ENCODE measurements at regions not wholly inside any gene's neighbourhood (a gene's known extent, or its start where the extent isn't known, plus 50 kb on each side); places are given as distances from the start of the nearest gene placed in this dataset.
"Not testable (repeated sequence)": the region's sequence is repeated elsewhere in the genome, so short reads cannot be mapped to it uniquely, and the experiment has no call there.

DNA sequence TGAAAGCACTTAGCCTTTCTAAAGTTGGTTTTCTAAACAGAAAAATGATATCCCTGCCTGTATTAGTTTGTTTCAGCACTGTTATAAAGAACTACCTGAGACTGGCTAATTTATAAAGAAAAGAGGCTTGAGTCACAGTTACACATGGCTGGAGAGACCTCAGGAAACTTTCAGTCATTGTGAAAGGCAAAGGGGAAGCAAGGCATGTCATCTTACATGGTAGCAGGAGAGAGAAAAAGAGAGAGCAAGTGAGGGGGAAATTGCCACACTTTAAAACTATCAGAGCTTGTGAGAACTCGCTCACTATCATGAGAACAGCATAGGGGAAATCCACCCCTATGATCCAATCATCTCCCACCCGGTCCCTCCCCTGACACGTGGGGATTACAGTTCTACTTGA, 64.9 kb downstream of the FAM170A start:
- no peak for DNase-seq

DNA sequence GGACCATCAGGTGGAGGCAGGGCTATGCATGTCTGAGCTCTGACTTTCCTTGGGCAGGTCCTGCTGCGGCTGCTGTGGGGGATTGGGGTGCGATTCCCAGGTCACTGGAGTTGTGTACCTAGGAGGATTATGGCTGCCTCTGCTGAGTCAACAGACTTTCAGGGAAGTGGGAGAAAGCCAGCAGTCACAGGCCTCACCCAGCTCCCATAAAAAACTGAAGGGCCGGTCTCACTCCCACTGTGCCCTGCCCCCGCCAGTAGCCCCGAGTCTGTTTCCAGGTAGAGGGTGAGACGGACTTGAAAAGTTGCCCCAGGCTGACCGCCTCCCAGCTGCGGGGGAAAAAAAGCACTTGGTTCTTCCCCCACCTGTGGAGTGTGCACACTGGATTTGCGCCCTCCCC, 76.7 kb downstream of the FAM170A start:
- no peak for DNase-seq

DNA sequence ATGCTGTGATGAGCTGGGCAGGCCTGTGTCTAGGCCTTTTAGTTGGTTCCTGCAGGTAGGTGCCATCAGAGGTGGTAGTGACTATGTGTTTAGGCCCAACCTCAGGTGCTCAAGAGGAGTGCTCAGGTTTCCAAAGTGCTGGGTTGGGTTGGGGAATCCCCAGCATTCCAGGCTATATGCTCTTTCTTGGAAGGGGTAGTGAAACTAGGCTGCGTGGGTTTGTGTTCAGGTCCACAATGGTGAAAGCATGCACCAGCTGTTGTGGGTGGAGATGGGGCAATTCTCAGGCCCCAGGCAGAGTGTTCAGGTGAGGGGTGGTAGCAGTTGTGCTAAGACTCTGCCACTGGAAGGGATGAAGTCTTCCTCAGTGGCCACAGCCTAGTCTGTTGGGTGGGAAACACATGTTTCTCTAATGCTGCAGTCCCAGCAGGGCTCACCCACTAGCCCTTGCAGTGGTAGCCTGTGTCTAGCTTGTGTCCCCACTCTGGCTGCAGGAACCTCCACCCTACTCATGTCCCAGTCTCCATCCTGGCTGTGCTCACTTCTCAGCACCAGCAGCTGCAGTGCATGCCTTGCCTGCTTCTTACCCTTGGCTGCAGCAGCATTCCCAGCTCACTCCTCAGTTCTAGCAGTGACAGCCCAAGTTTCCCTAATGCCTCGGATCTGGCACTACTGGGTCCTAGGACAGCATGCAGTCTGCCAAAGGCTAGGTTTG, 78.9 kb downstream of the FAM170A start:
- no peak for DNase-seq

DNA sequence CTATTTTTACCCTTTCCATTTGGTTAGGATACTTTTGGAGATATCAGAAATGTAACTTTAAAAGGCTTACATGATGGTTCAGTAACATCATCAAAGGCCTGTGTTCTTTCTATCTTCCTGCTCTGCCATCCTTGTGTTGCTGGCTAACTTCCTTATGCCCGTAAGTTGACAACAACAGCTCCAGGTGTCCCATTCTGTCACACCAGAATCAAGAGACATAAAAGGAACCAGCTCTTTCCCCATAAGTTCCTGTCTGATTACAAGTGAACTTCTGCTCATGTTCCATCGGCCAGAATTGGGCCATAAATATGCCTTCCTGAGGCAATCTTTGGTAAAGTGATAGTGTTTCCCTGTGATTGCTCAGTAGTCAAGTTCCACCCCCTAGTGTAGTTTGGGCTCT, 92.4 kb downstream of the FAM170A start:
- no peak for DNase-seq

DNA sequence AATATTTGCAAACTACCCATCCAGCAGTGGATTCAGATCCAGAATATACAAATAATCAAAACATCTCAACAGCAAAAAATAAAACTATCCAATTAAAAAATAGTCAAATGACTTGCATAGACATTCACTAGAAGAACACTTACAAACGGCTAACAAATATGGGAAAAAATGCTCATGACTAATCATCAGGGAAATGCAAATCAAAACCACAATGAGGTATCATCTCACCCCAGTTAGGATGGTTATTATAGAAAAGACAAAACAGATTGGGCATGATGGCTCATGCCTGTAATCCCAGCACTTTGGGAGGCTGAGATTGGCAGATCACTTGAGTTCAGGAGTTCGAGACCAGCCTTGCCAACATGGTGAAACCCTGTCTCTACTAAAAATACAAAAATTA, 95.9 kb downstream of the FAM170A start:
- DNase-seq = not testable (repeated sequence)

DNA sequence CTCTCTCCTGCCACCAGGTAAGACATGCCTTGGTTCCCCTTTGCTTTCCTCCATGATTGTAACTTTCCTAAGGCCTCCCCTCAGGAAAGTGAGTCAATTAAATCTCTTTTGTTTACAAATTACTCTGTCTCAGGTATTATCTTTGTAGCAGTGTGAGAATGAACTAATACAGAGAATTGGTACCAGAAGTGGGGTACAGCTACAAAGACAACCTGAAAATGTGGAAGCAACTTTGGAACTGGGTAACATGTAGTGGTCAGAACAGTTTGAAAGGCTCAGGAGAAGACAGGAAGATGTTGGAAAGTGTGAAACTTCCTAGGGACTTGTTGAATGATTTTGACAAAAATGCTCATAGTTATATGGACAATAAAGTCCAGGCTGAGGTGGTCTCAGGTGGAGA, 97.2 kb downstream of the FAM170A start:
- no peak for DNase-seq

DNA sequence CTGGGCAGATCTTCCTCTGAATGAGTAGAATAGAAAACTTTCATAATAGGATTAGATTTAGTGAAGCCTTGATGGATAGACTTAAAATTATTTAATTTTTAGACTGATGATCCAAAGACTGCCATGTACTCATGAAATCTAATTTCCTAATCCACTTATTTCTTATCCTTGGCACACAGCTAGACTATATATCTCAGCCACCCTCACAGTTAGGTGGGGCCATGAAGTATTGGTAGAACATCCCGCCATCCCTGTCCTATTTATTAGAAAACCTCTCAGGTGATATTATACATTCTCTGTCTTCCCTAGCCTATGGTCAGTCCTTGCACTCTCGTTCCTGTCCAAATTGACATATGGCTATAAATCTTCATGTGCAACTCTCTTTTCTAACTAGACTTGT, 110.9 kb downstream of the FAM170A start:
- DNase-seq = no peak

DNA sequence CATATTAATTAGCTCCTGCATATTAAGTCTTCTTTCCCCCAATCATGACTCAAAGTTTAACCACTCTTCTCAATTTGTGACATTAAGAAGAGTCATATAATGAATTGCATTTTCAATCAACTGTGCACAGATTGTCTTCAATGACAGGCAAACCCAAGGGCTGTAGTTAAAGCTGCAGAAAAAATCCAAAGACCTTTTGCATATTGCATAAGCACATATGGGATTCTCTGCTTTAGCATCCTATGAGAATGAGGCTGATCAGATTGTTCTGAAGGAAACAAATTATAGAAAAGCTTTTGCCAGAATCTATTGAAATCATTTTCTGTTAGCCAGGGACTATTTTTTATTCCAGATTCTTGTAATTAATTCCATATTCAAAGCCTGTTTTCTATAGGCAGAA, 112.3 kb downstream of the FAM170A start:
- no peak for DNase-seq

DNA sequence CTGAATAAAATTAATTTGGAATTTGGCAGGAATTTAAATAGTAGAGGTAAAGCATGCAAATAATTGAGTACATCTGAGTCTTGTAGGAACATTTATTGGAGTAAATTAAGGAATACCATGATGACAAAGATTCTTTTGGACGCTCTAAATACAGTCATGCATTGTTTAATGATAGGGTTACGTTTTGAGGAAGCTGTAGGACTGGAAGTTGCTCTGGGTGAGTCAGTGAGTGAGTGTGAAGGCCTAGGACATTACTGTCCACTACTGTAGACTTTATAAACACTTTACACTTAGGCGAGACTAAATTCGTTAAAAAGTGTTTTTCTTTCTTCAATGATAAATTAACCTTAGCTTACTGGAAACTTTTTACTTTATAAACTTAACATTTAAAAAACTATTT, 113.0 kb downstream of the FAM170A start:
- no peak for DNase-seq

DNA sequence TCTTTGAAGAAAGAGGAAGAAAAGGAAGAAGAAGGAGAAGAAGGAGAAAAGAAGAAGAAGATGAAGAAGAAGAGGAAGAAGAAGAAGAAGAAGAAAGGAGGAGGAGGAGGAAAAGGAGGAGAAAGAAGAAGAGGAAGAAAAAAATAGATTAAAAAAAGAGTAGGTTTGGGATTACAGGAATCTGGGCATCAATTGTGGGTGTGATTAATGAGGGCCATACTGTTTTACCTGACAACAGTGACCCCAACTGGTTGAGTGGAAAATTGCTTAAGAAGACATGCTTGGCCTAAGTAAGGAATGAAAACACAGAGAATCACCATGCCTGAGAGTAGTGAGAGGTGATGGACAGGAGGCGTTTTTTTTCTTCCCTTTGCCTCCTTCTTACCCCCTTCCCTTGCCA, 114.6 kb downstream of the FAM170A start:
- DNase-seq = peak in 1 of 2 donors; percentile 39

DNA sequence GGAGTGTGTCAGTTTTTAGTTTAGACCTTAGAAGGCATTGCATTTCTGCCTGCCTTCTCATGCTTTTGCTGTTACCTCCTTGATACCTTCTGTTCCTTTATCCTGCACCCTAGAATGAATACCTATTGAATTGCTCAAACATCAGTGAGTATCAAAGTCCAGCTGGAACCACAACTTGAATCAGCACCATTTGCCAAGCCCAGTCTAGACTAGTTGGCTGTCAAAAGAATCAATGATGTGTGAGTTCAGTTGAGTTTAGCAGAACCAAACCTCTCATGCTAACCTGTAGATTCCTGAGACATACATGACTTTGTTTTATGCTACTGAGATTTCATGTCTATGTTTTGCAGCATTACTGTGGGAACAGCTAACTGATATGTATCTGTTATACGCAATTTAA, 116.6 kb downstream of the FAM170A start:
- no peak for DNase-seq

DNA sequence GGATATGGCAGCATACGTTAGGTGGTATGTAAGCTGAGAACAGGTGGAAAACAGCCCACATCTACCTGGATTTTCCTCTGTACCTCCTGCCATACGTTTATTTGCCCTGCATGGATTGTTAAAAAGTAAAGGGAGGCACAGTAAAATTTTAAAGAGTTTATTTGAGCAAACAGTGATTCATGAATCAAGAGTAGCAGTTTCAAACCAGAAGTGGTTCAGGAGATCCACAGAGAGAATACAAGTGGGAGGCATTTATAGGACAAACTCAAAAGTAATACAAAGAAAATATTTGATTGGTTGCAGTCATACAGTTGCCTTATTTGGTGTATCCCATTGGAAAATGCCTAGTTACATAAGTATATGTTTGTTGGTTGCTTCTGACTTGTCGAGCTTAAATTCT, 117.6 kb downstream of the FAM170A start:
- DNase-seq = no peak

DNA sequence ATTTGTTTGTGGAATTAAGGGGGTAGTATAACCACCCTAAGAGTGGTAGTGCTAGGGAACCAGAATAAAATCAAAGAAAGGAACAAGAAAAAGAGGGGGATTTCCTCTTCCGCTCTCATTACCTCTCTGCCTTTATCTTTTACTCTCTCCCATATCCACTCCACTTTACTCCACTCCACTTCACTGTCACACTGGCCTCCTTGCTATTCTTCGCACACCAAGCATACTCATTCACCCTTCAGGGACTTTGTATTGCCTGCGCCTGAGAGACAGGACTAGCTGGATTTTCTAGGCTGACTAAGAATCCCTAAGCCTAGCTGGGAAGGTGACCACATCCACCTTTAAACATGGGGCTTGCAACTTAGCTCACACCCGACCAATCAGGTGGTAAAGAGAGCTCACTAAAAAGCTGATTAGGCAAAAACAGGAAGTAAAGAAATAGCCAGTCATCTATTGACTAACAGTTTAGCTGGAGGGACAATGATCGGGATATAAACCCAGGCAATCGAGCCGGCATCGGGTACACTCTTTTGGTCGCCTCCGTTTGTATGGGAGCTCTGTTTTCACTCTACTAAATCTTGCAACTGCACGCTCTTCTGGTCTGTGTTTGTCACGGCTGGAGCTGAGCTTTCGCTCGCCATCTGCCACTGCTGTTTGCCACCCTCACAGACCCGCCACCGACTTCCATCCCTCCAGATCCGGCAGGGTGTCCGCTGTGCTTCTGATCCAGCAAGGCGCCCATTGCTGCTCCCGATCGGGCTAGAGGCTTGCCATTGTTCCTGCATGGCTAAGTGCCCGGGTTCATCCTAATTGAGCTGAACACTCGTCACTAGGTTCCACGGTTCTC, 121.8 kb downstream of the FAM170A start:
- DNase-seq = no peak

DNA sequence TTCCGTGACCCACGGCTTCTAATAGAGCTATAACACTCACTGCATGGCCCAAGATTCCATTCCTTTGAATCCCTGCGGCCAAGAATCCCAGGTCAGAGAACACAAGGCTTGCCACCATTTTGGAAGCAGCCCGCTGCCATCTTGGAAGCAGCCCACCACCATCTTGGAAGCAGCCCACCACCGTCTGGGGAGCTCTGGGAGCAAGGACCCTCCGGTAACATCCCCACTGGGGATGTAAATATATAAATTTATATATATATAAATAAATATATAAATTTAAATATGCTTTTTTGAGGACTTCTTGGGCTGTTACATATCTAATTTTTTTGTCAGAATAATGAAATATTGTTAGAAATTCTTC, 122.4 kb downstream of the FAM170A start:
- DNase-seq = no peak

DNA sequence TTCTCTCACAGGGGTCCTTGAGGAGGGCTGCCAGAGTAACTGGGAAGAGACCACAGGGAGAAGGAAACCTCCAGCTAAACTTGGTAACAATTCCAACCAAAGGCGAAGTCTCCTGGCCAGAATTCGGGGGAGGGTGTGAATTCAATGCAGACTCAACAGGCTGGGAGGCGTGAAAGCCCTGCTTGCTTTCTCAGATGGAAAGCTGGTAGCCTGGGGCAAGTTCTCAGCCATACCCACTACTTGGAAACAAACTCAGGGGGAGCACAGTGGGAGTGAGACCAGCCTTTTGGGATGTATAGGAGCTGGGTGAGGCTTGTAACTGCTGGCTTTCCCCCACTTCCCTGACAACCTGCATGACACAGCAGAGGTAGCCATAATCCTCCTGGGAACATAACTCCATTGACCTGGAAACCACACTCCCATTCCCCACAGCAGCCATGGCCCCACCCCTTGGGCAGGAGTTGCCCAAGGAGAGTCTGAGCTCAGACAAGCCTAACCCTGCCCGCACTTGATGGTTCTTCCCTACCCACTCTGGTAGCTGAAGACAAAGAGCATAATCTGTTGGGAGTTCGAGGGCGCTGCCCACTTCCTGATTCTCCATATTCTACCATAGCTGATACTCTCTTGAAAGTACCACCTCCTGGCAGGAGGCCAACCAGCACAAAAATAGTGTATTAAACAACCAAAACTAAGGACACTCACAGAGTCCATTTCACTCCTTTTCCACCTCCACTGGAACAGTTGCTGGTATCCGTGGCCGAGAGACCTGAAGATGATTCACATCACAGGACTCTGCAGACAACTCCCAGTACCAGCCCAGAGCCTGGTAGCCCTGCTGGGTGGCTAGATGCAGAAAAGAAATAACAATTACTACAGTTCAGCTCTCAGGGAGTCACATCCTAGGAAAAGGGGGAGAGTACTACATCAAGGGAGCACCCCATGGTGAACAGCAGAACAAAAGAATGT, 123.8 kb downstream of the FAM170A start:
- DNase-seq = no peak

DNA sequence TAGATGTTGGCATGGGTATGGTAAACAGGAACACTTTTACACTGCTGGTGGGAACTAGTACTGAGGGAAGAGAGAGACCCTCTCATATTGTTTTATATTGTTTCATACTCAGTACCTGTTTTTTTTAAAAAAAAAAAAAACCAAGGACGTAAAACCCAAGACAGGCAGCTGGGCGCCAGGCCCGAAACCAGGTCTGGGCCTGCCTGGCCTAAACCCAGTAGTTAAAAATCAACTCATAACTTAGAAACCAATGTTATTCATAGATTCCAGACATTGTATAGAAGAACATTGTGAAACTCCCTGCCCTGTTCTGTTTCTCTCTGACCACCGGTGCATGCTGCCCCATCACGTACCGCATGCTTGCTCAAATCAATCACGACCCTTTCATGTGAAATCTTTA, 125.5 kb downstream of the FAM170A start:
- not testable (repeated sequence) for DNase-seq

DNA sequence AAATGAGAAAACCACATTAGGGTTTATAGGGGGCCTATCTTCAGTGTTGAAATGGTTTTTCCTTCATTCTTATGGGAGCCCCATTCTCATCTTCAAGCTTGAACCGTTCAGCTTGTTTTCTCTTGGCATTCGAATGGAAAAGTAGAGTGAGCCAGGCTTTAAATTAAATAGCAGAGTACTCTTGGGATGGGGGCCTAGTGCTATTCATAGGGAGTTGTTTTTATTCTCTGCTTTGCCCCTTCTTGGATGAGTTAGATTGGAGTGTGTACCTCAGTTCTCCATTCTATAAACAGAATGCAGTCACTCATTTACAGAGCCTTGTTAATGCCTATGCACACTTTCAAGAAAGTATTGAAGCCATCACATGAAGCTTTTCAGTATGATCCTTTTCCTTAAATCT, 127.9 kb downstream of the FAM170A start:
- DNase-seq = no peak

DNA sequence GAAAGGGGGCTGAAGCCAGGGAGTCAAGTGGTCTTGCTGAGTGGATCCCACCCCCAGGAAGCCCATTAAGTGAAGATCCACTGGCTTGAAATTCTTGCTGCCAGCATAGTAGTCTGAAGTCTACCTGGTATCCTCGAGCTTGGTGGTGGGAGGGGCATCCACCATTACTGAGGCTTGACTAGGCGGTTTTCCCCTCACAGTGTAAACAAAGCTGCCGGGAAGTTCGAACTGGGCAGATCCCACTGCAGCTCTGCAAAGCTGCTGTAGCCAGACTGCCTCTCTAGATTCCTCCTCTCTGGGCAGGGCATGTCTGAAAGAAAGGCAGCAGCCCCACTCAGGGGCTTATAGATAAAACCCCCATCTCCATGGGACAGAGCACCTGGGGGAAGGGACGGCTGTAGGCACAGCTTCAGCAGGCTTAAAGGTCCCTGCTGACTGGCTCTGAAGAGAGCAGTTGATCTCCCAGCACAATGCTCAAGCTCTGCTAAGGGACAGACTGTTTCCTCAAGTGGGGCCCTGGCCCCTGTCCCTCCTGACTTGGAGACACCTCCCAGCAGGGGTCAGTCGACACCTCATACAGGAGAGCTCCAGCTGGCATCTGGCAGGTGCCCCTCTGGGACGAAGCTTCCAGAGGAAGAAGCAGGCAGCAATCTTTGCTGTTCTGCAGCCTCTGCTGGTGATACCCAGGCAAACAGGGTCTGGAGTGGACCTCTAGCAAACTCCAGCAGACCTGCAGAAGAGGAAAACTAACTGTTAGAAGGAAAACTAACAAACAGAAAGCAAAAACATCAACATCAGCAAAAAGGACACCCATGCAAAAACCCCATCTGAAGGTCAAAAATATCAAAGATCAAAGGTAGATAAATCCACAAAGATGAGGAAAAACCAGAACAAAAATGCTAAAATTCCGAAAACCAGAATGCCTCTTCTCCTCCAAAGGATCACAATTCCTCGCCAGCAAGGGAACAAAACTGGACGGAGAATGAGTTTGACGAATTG, 140.6 kb downstream of the FAM170A start:
- not testable (repeated sequence) for DNase-seq

DNA sequence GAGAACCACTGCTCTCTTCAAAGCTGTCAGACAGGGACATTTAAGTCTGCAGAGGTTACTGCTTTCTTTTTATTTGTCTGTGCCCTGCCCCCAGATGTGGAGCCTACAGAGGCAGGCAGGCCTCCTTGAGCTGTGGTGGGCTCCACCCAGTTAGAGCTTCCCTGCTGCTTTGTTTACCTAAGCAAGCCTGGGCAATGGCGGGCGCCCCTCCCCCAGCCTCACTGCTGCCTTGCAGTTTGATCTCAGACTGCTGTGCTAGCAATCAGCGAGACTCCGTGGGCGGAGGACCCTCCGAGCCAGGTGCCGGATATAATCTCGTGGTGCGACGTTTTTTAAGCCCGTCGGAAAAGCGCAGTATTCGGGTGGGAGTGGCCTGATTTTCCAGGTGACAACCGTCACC, 150.8 kb downstream of the FAM170A start:
- not testable (repeated sequence) for DNase-seq

DNA sequence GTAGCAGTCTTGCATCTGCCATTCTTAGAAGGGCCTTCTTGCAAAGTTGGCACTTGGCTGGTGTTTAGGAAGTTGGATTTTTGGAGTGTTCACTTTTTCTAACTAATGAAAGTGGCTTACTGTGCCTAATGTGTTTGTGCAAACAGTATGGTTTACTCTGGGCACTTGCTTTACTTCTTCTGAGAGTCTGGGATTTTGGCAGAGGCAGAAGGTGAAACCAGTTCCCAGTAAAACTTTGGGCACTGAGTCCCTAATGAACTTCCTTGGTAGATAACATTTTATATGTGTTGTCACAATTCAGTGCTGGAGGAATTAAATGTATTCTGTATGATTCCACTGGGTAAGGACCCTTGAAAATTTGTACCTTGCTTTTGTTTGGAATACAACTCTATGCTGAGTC, 155.7 kb downstream of the FAM170A start:
- no peak for DNase-seq

DNA sequence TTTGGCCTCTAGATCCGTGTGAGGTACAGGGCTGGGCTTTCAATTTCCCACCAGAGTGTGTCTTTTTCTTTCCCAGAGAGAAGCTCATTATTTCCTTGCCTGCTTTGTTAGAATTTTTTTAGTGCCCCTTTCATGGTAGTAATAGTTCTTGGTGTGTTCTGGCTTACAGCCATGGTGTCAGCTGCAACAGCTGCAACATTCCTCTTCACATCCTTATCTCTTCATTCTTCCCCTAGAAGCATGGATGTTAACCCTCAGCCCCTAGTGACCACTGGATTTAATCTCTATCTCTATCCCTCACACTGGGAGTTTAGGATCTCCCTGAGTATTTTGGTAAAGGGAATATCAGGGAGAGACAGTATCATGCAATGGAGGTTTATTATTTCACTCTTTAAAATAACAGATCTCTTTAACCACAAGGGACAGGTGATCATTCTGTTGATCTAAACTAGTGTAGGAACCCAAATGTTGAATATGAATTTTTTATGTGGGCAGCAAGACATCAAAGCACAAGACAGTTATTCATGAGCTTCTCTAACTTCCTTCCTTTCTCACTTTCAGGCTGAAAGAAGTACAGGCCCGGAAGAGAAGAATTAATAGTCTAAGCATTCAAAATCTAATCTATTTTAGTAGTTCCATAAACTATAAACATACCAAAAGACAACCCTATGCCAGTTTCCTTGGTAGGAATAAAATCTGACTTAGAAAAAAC, 160.2 kb downstream of the FAM170A start:
- DNase-seq = no peak

Data from CD4-positive, alpha-beta T cell treated with Interferon alpha-2 for 1 hour (primary cell).